ENCODE measurements at regions not wholly inside any gene's neighbourhood (a gene's known extent, or its start where the extent isn't known, plus 50 kb on each side); places are given as distances from the start of the nearest gene placed in this dataset.
"Not testable (repeated sequence)": the region's sequence is repeated elsewhere in the genome, so short reads cannot be mapped to it uniquely, and the experiment has no call there.

GRCh38 chr6:82602776-82603175, 239.2 kb downstream of the TPBG start:
- H3K27me3 Mint-ChIP-seq = no peaks in the 10 kb centered on the region
- peaks cover 7% of the 10 kb centered on the region for H3K9me3 Mint-ChIP-seq
- no peak for ATAC-seq (replicated peaks; ENCODE audit: extremely low read depth, poor library complexity, severe bottlenecking)
- no peak overlapping the region for H3K4me3 Mint-ChIP-seq
- DNase-seq (ENCODE audit: low spot score in 2 of 2) = no peak
- H3K36me3 Mint-ChIP-seq (ENCODE audit: insufficient read depth) = peaks cover 2% of the 10 kb centered on the region
- no peaks in the 10 kb centered on the region for H3K4me1 Mint-ChIP-seq
- no peak overlapping the region for H3K27ac Mint-ChIP-seq (ENCODE audit: low read depth)

GRCh38 chr6:82603871-82604270, 240.3 kb downstream of the TPBG start:
- Mint-ChIP-seq H3K27me3 (no peaks in the 10 kb centered on the region), H3K27ac (ENCODE audit: low read depth) (no peak overlapping the region), H3K4me3 (no peak overlapping the region), H3K4me1 (no peaks in the 10 kb centered on the region), H3K9me3 (peaks cover 7% of the 10 kb centered on the region), H3K36me3 (ENCODE audit: insufficient read depth) (peaks cover 2% of the 10 kb centered on the region)
- DNase-seq (ENCODE audit: low spot score in 2 of 2) (no peak), ATAC-seq (replicated peaks; ENCODE audit: extremely low read depth, poor library complexity, severe bottlenecking) (no peak)

- no peaks in the 10 kb centered on the region for H3K27me3 Mint-ChIP-seq
- DNase-seq (ENCODE audit: low spot score in 2 of 2) = no peak
- no peak overlapping the region for H3K4me3 Mint-ChIP-seq
- no peak overlapping the region for H3K27ac Mint-ChIP-seq (ENCODE audit: low read depth)
- no peaks in the 10 kb centered on the region for H3K36me3 Mint-ChIP-seq (ENCODE audit: insufficient read depth)
- no peak for ATAC-seq (replicated peaks; ENCODE audit: extremely low read depth, poor library complexity, severe bottlenecking)
- H3K9me3 Mint-ChIP-seq = no peaks in the 10 kb centered on the region
- no peaks in the 10 kb centered on the region for H3K4me1 Mint-ChIP-seq
Observed at GRCh38 chr6:82607998-82608725, 244.5 kb downstream of the TPBG start.

- Mint-ChIP-seq H3K27ac (ENCODE audit: low read depth) (no peak overlapping the region), H3K4me3 (no peak overlapping the region), H3K27me3 (no peaks in the 10 kb centered on the region), H3K9me3 (no peaks in the 10 kb centered on the region), H3K36me3 (ENCODE audit: insufficient read depth) (no peaks in the 10 kb centered on the region), H3K4me1 (no peaks in the 10 kb centered on the region)
- DNase-seq (ENCODE audit: low spot score in 2 of 2) = no peak
- ATAC-seq (replicated peaks; ENCODE audit: extremely low read depth, poor library complexity, severe bottlenecking) = no peak
Observed at GRCh38 chr6:82608781-82609180, 245.2 kb downstream of the TPBG start.

GRCh38 chr6:82611751-82612150, 248.1 kb downstream of the TPBG start:
- no peak overlapping the region for H3K4me3 Mint-ChIP-seq
- no peak for DNase-seq (ENCODE audit: low spot score in 2 of 2)
- no peaks in the 10 kb centered on the region for H3K9me3 Mint-ChIP-seq
- H3K4me1 Mint-ChIP-seq = no peaks in the 10 kb centered on the region
- H3K27me3 Mint-ChIP-seq = no peaks in the 10 kb centered on the region
- H3K27ac Mint-ChIP-seq (ENCODE audit: low read depth) = no peak overlapping the region
- no peak for ATAC-seq (replicated peaks; ENCODE audit: extremely low read depth, poor library complexity, severe bottlenecking)
- H3K36me3 Mint-ChIP-seq (ENCODE audit: insufficient read depth) = no peaks in the 10 kb centered on the region

- no peaks in the 10 kb centered on the region for H3K4me1 Mint-ChIP-seq
- no peak overlapping the region for H3K27ac Mint-ChIP-seq (ENCODE audit: low read depth)
- DNase-seq (ENCODE audit: low spot score in 2 of 2) (no peak), ATAC-seq (replicated peaks; ENCODE audit: extremely low read depth, poor library complexity, severe bottlenecking) (no peak)
- H3K27me3 Mint-ChIP-seq = no peaks in the 10 kb centered on the region
- H3K4me3 Mint-ChIP-seq = no peak overlapping the region
- no peaks in the 10 kb centered on the region for H3K9me3 Mint-ChIP-seq
- H3K36me3 Mint-ChIP-seq (ENCODE audit: insufficient read depth) = no peaks in the 10 kb centered on the region
Observed at GRCh38 chr6:82612475-82613039, 248.9 kb downstream of the TPBG start.

- no peak for ATAC-seq (replicated peaks; ENCODE audit: extremely low read depth, poor library complexity, severe bottlenecking)
- no peak overlapping the region for H3K27ac Mint-ChIP-seq (ENCODE audit: low read depth)
- H3K9me3 Mint-ChIP-seq = no peaks in the 10 kb centered on the region
- H3K4me3 Mint-ChIP-seq = no peak overlapping the region
- H3K27me3 Mint-ChIP-seq = no peaks in the 10 kb centered on the region
- no peak for DNase-seq (ENCODE audit: low spot score in 2 of 2)
- H3K4me1 Mint-ChIP-seq = no peaks in the 10 kb centered on the region
- no peaks in the 10 kb centered on the region for H3K36me3 Mint-ChIP-seq (ENCODE audit: insufficient read depth)
Observed at GRCh38 chr6:82614518-82614917, 250.9 kb downstream of the TPBG start.

GRCh38 chr6:82616386-82617028, 252.9 kb downstream of the TPBG start:
- no peaks in the 10 kb centered on the region for H3K36me3 Mint-ChIP-seq (ENCODE audit: insufficient read depth)

GRCh38 chr6:82617648-82618047, 254.0 kb downstream of the TPBG start:
- no peaks in the 10 kb centered on the region for H3K4me1 Mint-ChIP-seq
- H3K27ac Mint-ChIP-seq (ENCODE audit: low read depth) = no peak overlapping the region
- H3K4me3 Mint-ChIP-seq = no peak overlapping the region
- H3K36me3 Mint-ChIP-seq (ENCODE audit: insufficient read depth) = no peaks in the 10 kb centered on the region
- ATAC-seq (replicated peaks; ENCODE audit: extremely low read depth, poor library complexity, severe bottlenecking) (no peak), DNase-seq (ENCODE audit: low spot score in 2 of 2) (no peak)
- peaks cover 8% of the 10 kb centered on the region for H3K9me3 Mint-ChIP-seq
- no peaks in the 10 kb centered on the region for H3K27me3 Mint-ChIP-seq

More at GRCh38 chr6:82616386-82617028, 252.9 kb downstream of the TPBG start:
- Mint-ChIP-seq H3K9me3 (peaks cover 8% of the 10 kb centered on the region), H3K4me1 (no peaks in the 10 kb centered on the region), H3K27me3 (no peaks in the 10 kb centered on the region), H3K27ac (ENCODE audit: low read depth) (no peak overlapping the region), H3K4me3 (no peak overlapping the region)
- no peak for DNase-seq (ENCODE audit: low spot score in 2 of 2)
- no peak for ATAC-seq (replicated peaks; ENCODE audit: extremely low read depth, poor library complexity, severe bottlenecking)

GRCh38 chr6:82619573-82619972, 256.0 kb downstream of the TPBG start:
- no peak for ATAC-seq (replicated peaks; ENCODE audit: extremely low read depth, poor library complexity, severe bottlenecking)
- Mint-ChIP-seq H3K27me3 (no peaks in the 10 kb centered on the region), H3K9me3 (peaks cover 8% of the 10 kb centered on the region), H3K4me3 (no peak overlapping the region), H3K4me1 (no peaks in the 10 kb centered on the region), H3K27ac (ENCODE audit: low read depth) (no peak overlapping the region), H3K36me3 (ENCODE audit: insufficient read depth) (no peaks in the 10 kb centered on the region)
- no peak for DNase-seq (ENCODE audit: low spot score in 2 of 2)

- ATAC-seq (replicated peaks; ENCODE audit: extremely low read depth, poor library complexity, severe bottlenecking) (no peak), DNase-seq (ENCODE audit: low spot score in 2 of 2) (no peak)
- H3K4me1 Mint-ChIP-seq = no peaks in the 10 kb centered on the region
- no peak overlapping the region for H3K4me3 Mint-ChIP-seq
- no peak overlapping the region for H3K27ac Mint-ChIP-seq (ENCODE audit: low read depth)
- no peaks in the 10 kb centered on the region for H3K36me3 Mint-ChIP-seq (ENCODE audit: insufficient read depth)
- no peaks in the 10 kb centered on the region for H3K27me3 Mint-ChIP-seq
- peaks cover 8% of the 10 kb centered on the region for H3K9me3 Mint-ChIP-seq
Observed at GRCh38 chr6:82622461-82622860, 258.8 kb downstream of the TPBG start.

GRCh38 chr6:82624251-82624650, 260.6 kb downstream of the TPBG start:
- no peaks in the 10 kb centered on the region for H3K36me3 Mint-ChIP-seq (ENCODE audit: insufficient read depth)
- H3K4me1 Mint-ChIP-seq = no peaks in the 10 kb centered on the region
- no peak overlapping the region for H3K4me3 Mint-ChIP-seq
- ATAC-seq (replicated peaks; ENCODE audit: extremely low read depth, poor library complexity, severe bottlenecking) (no peak), DNase-seq (ENCODE audit: low spot score in 2 of 2) (no peak)
- H3K27me3 Mint-ChIP-seq = peaks cover 2% of the 10 kb centered on the region
- H3K9me3 Mint-ChIP-seq = peaks cover 8% of the 10 kb centered on the region
- H3K27ac Mint-ChIP-seq (ENCODE audit: low read depth) = no peak overlapping the region

GRCh38 chr6:82626946-82627345, 263.3 kb downstream of the TPBG start:
- not testable (repeated sequence) for ATAC-seq (replicated peaks; ENCODE audit: extremely low read depth, poor library complexity, severe bottlenecking); H3K4me1 Mint-ChIP-seq
- peaks cover 11% of the 10 kb centered on the region for H3K9me3 Mint-ChIP-seq

More at GRCh38 chr6:82626946-82627345, 263.3 kb downstream of the TPBG start:
- not testable (repeated sequence) for DNase-seq (ENCODE audit: low spot score in 2 of 2); H3K4me3 Mint-ChIP-seq; H3K36me3 Mint-ChIP-seq (ENCODE audit: insufficient read depth); H3K27ac Mint-ChIP-seq (ENCODE audit: low read depth)
- H3K27me3 Mint-ChIP-seq = peaks cover 11% of the 10 kb centered on the region

Measured in central memory CD8-positive, alpha-beta T cell (primary cell).